ENCODE measurements at regions not wholly inside any gene's neighbourhood (a gene's known extent, or its start where the extent isn't known, plus 50 kb on each side); places are given as distances from the start of the nearest gene placed in this dataset.
"Not testable (repeated sequence)": the region's sequence is repeated elsewhere in the genome, so short reads cannot be mapped to it uniquely, and the experiment has no call there.

DNA sequence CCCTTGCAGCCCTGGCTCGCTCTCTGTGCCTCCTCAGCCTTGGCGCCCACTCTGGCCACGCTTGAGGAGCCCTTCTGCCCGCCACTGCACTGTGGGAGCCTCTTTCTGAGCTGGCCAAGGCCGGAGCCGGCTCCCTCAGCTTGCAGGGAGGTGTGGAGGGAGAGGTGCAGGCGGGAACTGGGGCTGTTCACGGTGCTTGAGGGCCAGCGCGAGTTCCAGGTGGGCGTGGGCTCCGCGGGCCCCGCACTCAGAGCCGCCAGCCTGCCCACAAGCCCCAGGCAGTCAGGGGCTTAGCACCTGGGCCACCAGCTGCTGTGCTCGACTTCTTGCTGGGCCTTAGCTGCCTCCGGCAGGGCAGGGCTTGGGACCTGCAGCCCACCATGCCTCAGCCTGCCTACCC lies 861.5 kb upstream of the TPTE start:
- FAIRE-seq; H3K9ac ChIP-seq (ENCODE audit: low read length in 3 of 3); H3K27ac ChIP-seq (ENCODE audit: low read depth in 2 of 2, low read length in 2 of 2); DNase-seq; H3K36me3 ChIP-seq (ENCODE audit: control insufficient read depth in 2 of 3, insufficient read depth in 3 of 3, low read length in 3 of 3); intact Hi-C loops (cut with DNase I); H3K27me3 ChIP-seq (ENCODE audit: control insufficient read depth, insufficient read depth, low read length); H3K9me3 ChIP-seq (ENCODE audit: control insufficient read depth in 2 of 3, insufficient read depth in 1 of 3, low read length in 3 of 3); H3K4me1 ChIP-seq (ENCODE audit: control insufficient read depth in 2 of 3, insufficient read depth in 2 of 3, low read depth in 1 of 3, low read length in 3 of 3); H3K4me3 ChIP-seq (ENCODE audit: low read length in 3 of 3): not testable (repeated sequence)

DNA sequence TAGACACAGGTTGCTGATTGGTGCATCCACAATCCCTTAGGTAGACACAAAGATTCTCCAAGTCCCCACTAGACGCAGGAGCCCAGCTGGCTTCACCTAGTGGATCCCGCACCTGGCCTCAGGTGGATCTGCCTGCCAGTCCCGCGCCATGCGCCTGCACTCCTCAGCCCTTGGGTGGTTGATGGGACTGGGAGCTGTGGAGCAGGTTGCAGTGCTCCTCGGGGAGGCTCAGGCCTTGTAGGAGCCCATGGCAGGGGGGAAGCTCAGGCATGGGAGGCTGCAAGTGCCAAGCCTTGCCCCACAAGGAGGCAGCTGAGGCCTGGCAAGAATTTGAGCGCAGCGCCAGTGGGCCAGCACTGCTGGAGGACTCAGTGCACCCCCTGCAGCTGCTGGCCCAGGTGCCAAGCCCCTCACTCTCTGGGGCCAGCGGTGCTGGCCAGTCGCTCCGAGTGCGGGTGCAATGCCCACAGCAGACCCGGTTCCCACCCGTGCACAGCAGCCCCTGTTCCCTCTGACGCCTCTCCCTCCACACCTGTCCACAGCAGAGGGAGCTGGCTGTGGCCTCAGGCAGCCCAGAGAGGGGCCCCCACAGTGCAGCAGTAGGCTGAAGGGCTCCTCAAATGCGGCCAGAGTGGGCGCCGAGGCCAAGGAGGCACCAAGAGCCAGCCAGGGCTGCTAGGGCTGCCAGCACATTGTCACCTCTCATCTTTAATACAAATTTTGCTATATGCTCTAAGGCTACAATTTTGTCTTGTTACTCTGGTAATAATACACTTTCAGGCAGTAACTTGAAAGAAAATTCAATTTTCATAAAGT lies 857.3 kb upstream of the TPTE start:
- H3K4me1 ChIP-seq (ENCODE audit: control insufficient read depth in 2 of 3, insufficient read depth in 2 of 3, low read depth in 1 of 3, low read length in 3 of 3); H3K9me3 ChIP-seq (ENCODE audit: control insufficient read depth in 2 of 3, insufficient read depth in 1 of 3, low read length in 3 of 3); intact Hi-C loops (cut with DNase I); FAIRE-seq; H3K27me3 ChIP-seq (ENCODE audit: control insufficient read depth, insufficient read depth, low read length); H3K4me3 ChIP-seq (ENCODE audit: low read length in 3 of 3); H3K27ac ChIP-seq (ENCODE audit: low read depth in 2 of 2, low read length in 2 of 2); H3K36me3 ChIP-seq (ENCODE audit: control insufficient read depth in 2 of 3, insufficient read depth in 3 of 3, low read length in 3 of 3); H3K9ac ChIP-seq (ENCODE audit: low read length in 3 of 3): not testable (repeated sequence)
- DNase-seq, result peak in 1 of 5 donors; percentile 53

DNA sequence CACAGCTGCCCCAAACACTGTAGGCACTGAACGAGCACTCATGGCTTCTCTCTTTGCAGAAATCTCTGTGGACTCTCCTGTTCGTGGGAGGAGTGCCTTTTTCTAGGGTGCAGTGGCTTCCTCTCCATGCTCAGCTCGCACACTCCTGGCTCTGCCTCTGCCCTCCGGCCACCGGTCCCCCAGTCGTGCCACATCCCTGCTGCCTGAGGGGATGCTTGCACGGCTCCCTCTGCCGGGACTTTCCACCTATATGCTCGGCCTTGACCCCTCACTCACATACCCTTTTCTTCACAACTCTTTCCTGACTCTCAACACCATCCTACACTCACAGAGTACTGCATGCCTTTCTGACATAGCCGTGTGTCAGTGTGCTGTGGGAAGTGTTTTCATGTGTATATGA lies 845.6 kb upstream of the TPTE start:
- H3K4me1 ChIP-seq (ENCODE audit: control insufficient read depth in 2 of 3, insufficient read depth in 2 of 3, low read depth in 1 of 3, low read length in 3 of 3); DNase-seq; H3K36me3 ChIP-seq (ENCODE audit: control insufficient read depth in 2 of 3, insufficient read depth in 3 of 3, low read length in 3 of 3): not testable (repeated sequence)

DNA sequence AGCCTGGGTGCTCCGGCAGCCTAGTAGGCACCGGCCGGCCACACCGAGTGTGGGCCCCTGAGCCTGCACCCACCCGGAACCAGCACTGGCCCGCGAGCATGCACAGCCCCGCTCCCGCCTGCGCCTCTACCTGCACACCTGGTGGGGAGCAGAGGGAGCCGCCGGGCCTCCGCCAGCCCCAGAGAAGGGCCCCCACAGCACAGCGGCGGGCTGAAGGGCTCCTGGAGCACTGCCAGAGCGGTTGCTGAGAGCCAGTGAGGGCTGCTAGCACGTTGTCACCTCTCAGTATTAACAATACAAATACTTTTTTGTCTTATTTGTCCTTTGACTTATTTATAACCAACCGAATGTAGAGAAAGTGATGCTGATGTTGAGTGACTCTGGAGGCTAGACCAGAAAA lies 842.4 kb upstream of the TPTE start:
- H3K4me1 ChIP-seq (ENCODE audit: control insufficient read depth in 2 of 3, insufficient read depth in 2 of 3, low read depth in 1 of 3, low read length in 3 of 3); H3K4me3 ChIP-seq (ENCODE audit: low read length in 3 of 3); FAIRE-seq; DNase-seq; H3K9ac ChIP-seq (ENCODE audit: low read length in 3 of 3); H3K9me3 ChIP-seq (ENCODE audit: control insufficient read depth in 2 of 3, insufficient read depth in 1 of 3, low read length in 3 of 3); intact Hi-C loops (cut with DNase I); H3K27me3 ChIP-seq (ENCODE audit: control insufficient read depth, insufficient read depth, low read length); H3K36me3 ChIP-seq (ENCODE audit: control insufficient read depth in 2 of 3, insufficient read depth in 3 of 3, low read length in 3 of 3); H3K27ac ChIP-seq (ENCODE audit: low read depth in 2 of 2, low read length in 2 of 2): not testable (repeated sequence)

More for the DNA sequence above, 845.6 kb upstream of the TPTE start:
- H3K27ac ChIP-seq (ENCODE audit: low read depth in 2 of 2, low read length in 2 of 2); intact Hi-C loops (cut with DNase I); H3K9ac ChIP-seq (ENCODE audit: low read length in 3 of 3); H3K4me3 ChIP-seq (ENCODE audit: low read length in 3 of 3); H3K9me3 ChIP-seq (ENCODE audit: control insufficient read depth in 2 of 3, insufficient read depth in 1 of 3, low read length in 3 of 3); FAIRE-seq; H3K27me3 ChIP-seq (ENCODE audit: control insufficient read depth, insufficient read depth, low read length): not testable (repeated sequence)

DNA sequence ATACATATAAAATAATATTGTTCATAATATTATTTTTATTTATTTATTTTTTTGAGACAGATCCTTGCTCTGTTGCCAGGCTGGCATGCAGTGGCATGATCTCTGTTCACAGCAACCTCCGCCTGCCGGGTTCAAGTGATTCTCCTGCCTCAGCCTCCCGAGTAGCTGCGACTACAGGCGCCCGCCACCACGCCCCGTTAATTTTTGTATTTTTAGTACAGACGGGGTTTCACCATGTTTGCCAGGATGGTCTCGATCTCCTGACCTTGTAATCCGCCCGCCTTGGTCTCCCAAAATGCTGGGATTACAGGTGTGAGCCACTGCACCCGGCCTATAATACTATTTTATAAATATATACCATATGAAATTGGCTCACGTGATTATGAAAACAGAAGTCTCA lies 832.4 kb upstream of the TPTE start:
- H3K9me3 ChIP-seq (ENCODE audit: control insufficient read depth in 2 of 3, insufficient read depth in 1 of 3, low read length in 3 of 3); H3K4me3 ChIP-seq (ENCODE audit: low read length in 3 of 3); H3K9ac ChIP-seq (ENCODE audit: low read length in 3 of 3); intact Hi-C loops (cut with DNase I); FAIRE-seq; H3K4me1 ChIP-seq (ENCODE audit: control insufficient read depth in 2 of 3, insufficient read depth in 2 of 3, low read depth in 1 of 3, low read length in 3 of 3); H3K36me3 ChIP-seq (ENCODE audit: control insufficient read depth in 2 of 3, insufficient read depth in 3 of 3, low read length in 3 of 3); H3K27ac ChIP-seq (ENCODE audit: low read depth in 2 of 2, low read length in 2 of 2); H3K27me3 ChIP-seq (ENCODE audit: control insufficient read depth, insufficient read depth, low read length): not testable (repeated sequence)
- peak in 1 of 5 donors; percentile 10 for DNase-seq

DNA sequence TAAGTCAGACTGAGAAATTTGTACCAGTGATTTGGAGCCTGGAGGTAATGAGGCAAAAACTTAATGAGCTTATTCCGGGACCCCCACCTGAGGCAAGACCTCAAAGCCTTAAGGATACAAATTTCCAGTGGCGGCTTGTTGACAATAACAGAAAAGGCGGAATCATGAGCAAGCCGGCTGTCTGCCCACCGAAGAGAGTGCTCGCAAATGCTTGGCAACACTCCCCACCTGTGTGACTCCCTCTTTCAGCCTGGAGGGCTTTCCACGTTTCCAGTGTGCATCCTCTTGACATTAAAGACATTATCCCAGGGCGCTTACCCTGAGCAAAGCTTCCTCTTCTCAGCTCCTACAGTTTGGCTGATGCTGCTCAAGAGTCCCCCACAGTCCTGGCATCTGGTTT lies 830.4 kb upstream of the TPTE start:
- H3K9ac ChIP-seq (ENCODE audit: low read length in 3 of 3); H3K4me3 ChIP-seq (ENCODE audit: low read length in 3 of 3); intact Hi-C loops (cut with DNase I); H3K27ac ChIP-seq (ENCODE audit: low read depth in 2 of 2, low read length in 2 of 2); H3K9me3 ChIP-seq (ENCODE audit: control insufficient read depth in 2 of 3, insufficient read depth in 1 of 3, low read length in 3 of 3); H3K36me3 ChIP-seq (ENCODE audit: control insufficient read depth in 2 of 3, insufficient read depth in 3 of 3, low read length in 3 of 3); H3K4me1 ChIP-seq (ENCODE audit: control insufficient read depth in 2 of 3, insufficient read depth in 2 of 3, low read depth in 1 of 3, low read length in 3 of 3); FAIRE-seq; H3K27me3 ChIP-seq (ENCODE audit: control insufficient read depth, insufficient read depth, low read length): not testable (repeated sequence)
- DNase-seq, result peak in 1 of 5 donors; percentile 4

DNA sequence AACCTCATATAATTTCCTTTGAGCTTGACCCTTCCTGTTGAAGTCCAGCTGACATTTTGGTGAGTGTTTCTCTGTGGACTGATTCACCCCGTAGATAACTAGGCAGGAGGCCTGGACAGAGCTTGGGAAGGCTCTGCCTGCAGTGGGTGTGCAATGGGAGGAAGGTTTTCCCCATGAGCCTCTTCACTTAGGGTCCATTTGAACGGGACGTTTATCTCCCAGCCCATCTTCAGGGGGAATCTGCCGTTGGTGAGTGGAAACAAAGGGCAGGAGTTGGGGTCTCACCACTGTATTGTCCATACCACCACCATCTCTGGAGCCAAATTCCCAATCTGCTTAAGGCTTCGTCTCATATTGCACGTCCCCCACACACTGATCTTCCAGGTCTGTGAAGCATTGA lies 825.6 kb upstream of the TPTE start:
- H3K4me3 ChIP-seq (ENCODE audit: low read length in 3 of 3); H3K9me3 ChIP-seq (ENCODE audit: control insufficient read depth in 2 of 3, insufficient read depth in 1 of 3, low read length in 3 of 3); intact Hi-C loops (cut with DNase I); H3K4me1 ChIP-seq (ENCODE audit: control insufficient read depth in 2 of 3, insufficient read depth in 2 of 3, low read depth in 1 of 3, low read length in 3 of 3); H3K27ac ChIP-seq (ENCODE audit: low read depth in 2 of 2, low read length in 2 of 2); H3K27me3 ChIP-seq (ENCODE audit: control insufficient read depth, insufficient read depth, low read length); H3K9ac ChIP-seq (ENCODE audit: low read length in 3 of 3); FAIRE-seq; H3K36me3 ChIP-seq (ENCODE audit: control insufficient read depth in 2 of 3, insufficient read depth in 3 of 3, low read length in 3 of 3): not testable (repeated sequence)
- DNase-seq, result peak in 1 of 5 donors; percentile 5

DNA sequence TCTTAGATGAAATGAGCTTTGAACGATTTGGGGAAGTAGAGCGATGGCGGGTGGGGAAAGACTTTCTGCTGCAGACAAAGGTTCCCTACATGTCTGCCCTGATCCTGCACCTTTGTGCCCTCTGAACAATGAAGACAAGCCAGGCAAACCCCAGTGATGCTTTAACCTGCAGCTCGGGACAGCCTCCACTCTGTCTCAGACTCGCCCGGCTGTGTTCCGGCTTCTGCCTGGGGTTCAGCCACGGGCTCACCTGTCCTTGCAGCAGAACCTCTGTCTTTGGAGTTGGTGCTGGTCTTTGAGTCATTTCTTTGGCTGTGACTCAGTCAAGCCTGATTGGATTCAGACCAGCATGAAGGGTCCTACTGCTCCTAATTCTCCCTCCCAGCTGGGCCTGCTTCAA lies 823.6 kb upstream of the TPTE start:
- H3K4me3 ChIP-seq (ENCODE audit: low read length in 3 of 3); H3K27ac ChIP-seq (ENCODE audit: low read depth in 2 of 2, low read length in 2 of 2); H3K4me1 ChIP-seq (ENCODE audit: control insufficient read depth in 2 of 3, insufficient read depth in 2 of 3, low read depth in 1 of 3, low read length in 3 of 3); DNase-seq; FAIRE-seq; H3K36me3 ChIP-seq (ENCODE audit: control insufficient read depth in 2 of 3, insufficient read depth in 3 of 3, low read length in 3 of 3); H3K9me3 ChIP-seq (ENCODE audit: control insufficient read depth in 2 of 3, insufficient read depth in 1 of 3, low read length in 3 of 3); H3K9ac ChIP-seq (ENCODE audit: low read length in 3 of 3); intact Hi-C loops (cut with DNase I); H3K27me3 ChIP-seq (ENCODE audit: control insufficient read depth, insufficient read depth, low read length): not testable (repeated sequence)
